Testis (tissue), 2 donors: ENCODE measurements at regions not wholly inside any gene's neighbourhood (a gene's known extent, or its start where the extent isn't known, plus 50 kb on each side); places are given as distances from the start of the nearest gene placed in this dataset.

Experiments
- POLR2A ChIP-seq: fragments of 450-650 bp; IDR thresholded peaks from one replicate; pipeline ENCODE4 v1.6.1; 2017; ENCODE audit warnings: antibody characterized with exemption, mild to moderate bottlenecking, moderate library complexity
- TF ChIP-seq, protein P1 (sequence below), 3 experiments: fragments of 450-650 bp in 2 of 3; fragments of 200-600 bp in 1 of 3; sonication (generic) in 1 of 3; IDR thresholded peaks; one replicate each; pipeline ENCODE4 v1.5.1; 2016 to 2019; ENCODE audit warnings: antibody characterized with exemption in 3 of 3, mild to moderate bottlenecking in 2 of 3, moderate library complexity in 1 of 3

DNA sequence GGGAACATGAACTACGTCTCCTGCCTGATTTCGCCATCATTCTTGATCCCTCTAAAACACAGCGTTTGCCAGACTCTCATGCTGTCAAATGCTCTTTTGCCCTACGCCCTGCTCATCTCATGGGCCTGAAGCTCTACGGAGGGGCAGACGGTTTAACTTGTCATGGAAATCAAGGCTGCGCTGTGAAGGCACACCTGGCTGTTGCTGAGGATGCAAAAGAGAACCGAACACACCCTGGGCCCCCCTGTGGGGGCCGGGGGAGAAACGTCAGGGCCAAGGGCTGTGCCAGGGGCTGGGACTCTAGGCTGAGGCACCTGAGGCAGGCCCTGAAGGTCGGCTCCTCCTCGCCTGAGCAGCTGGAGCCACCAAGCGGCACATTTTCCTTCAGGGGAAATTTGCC lies 957.2 kb downstream of the BRD1 start:
- TF ChIP-seq, protein P1, sequence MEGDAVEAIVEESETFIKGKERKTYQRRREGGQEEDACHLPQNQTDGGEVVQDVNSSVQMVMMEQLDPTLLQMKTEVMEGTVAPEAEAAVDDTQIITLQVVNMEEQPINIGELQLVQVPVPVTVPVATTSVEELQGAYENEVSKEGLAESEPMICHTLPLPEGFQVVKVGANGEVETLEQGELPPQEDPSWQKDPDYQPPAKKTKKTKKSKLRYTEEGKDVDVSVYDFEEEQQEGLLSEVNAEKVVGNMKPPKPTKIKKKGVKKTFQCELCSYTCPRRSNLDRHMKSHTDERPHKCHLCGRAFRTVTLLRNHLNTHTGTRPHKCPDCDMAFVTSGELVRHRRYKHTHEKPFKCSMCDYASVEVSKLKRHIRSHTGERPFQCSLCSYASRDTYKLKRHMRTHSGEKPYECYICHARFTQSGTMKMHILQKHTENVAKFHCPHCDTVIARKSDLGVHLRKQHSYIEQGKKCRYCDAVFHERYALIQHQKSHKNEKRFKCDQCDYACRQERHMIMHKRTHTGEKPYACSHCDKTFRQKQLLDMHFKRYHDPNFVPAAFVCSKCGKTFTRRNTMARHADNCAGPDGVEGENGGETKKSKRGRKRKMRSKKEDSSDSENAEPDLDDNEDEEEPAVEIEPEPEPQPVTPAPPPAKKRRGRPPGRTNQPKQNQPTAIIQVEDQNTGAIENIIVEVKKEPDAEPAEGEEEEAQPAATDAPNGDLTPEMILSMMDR (IDR thresholded peaks at IDR 0.05), result no peak
- TF ChIP-seq POLR2A, result no peak
